GM23248 (cell line): ENCODE measurements at regions not wholly inside any gene's neighbourhood (a gene's known extent, or its start where the extent isn't known, plus 50 kb on each side); places are given as distances from the start of the nearest gene placed in this dataset.

ENCODE experiments used
- EZH2 ChIP-seq: fragments of 200-600 bp; sonication (generic); IDR thresholded peaks from 2 replicates; pipeline ENCODE4 v1.6.1; 2018; ENCODE audit warnings: antibody characterized with exemption, mild to moderate bottlenecking; ENCODE audit not compliant: insufficient read depth, poor library complexity, severe bottlenecking
- EZH2phosphoT487 ChIP-seq: fragments of 200-600 bp; sonication (generic); IDR thresholded peaks from 2 replicates; pipeline ENCODE4 v1.6.1; 2018; ENCODE audit warnings: antibody characterized with exemption, moderate library complexity, mild to moderate bottlenecking, low read depth; ENCODE audit not compliant: insufficient read depth

GRCh38 chr4:106583108-106583507 is 214.5 kb upstream of the GIMD1 start:
- TF ChIP-seq EZH2phosphoT487 (no peak), EZH2 (no peak)
